SK-N-SH treated with all-trans-retinoic acid at 6 μM for 48 hours (cell line): ENCODE measurements at regions not wholly inside any gene's neighbourhood (a gene's known extent, or its start where the extent isn't known, plus 50 kb on each side); places are given as distances from the start of the nearest gene placed in this dataset.

Experiments used
- ATAC-seq: fragments of 200-7000 bp; cut with Tn5 transposase; 3 replicates; pipeline ENCODE4 v1.9.1; 2020; ENCODE audit warnings: mild to moderate bottlenecking, moderate library complexity
- ARNTL ChIP-seq: fragments of 450-650 bp; formaldehyde crosslinking; IDR thresholded peaks from 2 replicates; pipeline ENCODE4 v1.5.0; 2020; ENCODE audit warnings: low read depth, mild to moderate bottlenecking, moderate library complexity, borderline replicate concordance
- BACH2 ChIP-seq: fragments of 250-450 bp; sonication (Bioruptor Pico); IDR thresholded peaks from 2 replicates; pipeline ENCODE4 v1.9.0; 2021; ENCODE audit warnings: mild to moderate bottlenecking, borderline replicate concordance
- CSDC2 ChIP-seq: fragments of 250-450 bp; sonication (Bioruptor Pico); IDR thresholded peaks from 2 replicates; pipeline ENCODE4 v1.5.0; 2020; ENCODE audit warnings: mild to moderate bottlenecking, moderate library complexity
- ESRRG ChIP-seq: fragments of 250-450 bp; sonication (Bioruptor Pico); IDR thresholded peaks from 2 replicates; pipeline ENCODE4 v1.6.1; 2021; ENCODE audit warnings: mild to moderate bottlenecking
- GLIS3 ChIP-seq: fragments of 250-450 bp; sonication (Bioruptor Pico); IDR thresholded peaks from 2 replicates; pipeline ENCODE4 v1.5.0; 2020; ENCODE audit warnings: mild to moderate bottlenecking, moderate library complexity
- ISL1 ChIP-seq: fragments of 250-450 bp; sonication (Bioruptor Pico); IDR thresholded peaks from 2 replicates; pipeline ENCODE4 v2.1.2; 2022; ENCODE audit warnings: mild to moderate bottlenecking, moderate library complexity
- OSR1 ChIP-seq: fragments of 250-450 bp; sonication (Bioruptor Pico); IDR thresholded peaks from 2 replicates; pipeline ENCODE4 v1.8.0; 2022; ENCODE audit warnings: moderate library complexity, mild to moderate bottlenecking, inconsistent platforms
- PPARA ChIP-seq: fragments of 250-450 bp; sonication (Bioruptor Pico); IDR thresholded peaks from 2 replicates; pipeline ENCODE4 v1.5.0; 2020; ENCODE audit warnings: mild to moderate bottlenecking, borderline replicate concordance
- RARB ChIP-seq: fragments of 250-450 bp; sonication (Bioruptor Pico); IDR thresholded peaks from 2 replicates; pipeline ENCODE4 v1.8.0; 2021; ENCODE audit warnings: mild to moderate bottlenecking, moderate library complexity
- SNAI2 ChIP-seq: fragments of 250-450 bp; sonication (Bioruptor Pico); IDR thresholded peaks from 2 replicates; pipeline ENCODE4 v1.5.0; 2020; ENCODE audit warnings: mild to moderate bottlenecking, moderate library complexity
- TCF4 ChIP-seq: fragments of 250-450 bp; sonication (Bioruptor Pico); IDR thresholded peaks from 2 replicates; pipeline ENCODE4 v1.8.0; 2021; ENCODE audit warnings: mild to moderate bottlenecking, moderate library complexity, borderline replicate concordance
- TOX ChIP-seq: fragments of 250-450 bp; sonication (Bioruptor Pico); IDR thresholded peaks from 2 replicates; pipeline ENCODE4 v1.8.0; 2021; ENCODE audit warnings: mild to moderate bottlenecking, moderate library complexity, borderline replicate concordance
- ZC3H10 ChIP-seq: fragments of 250-450 bp; sonication (Bioruptor Pico); IDR thresholded peaks from 2 replicates; pipeline ENCODE4 v1.5.1; 2021; ENCODE audit warnings: mild to moderate bottlenecking, moderate library complexity
- ZFP3 ChIP-seq: fragments of 250-450 bp; sonication (Bioruptor Pico); IDR thresholded peaks from 2 replicates; pipeline ENCODE4 v1.5.0; 2020; ENCODE audit warnings: mild to moderate bottlenecking, moderate library complexity
- ZNF565 ChIP-seq: fragments of 450-650 bp; formaldehyde crosslinking; conservative IDR thresholded peaks from 2 replicates; pipeline ENCODE4 v1.5.0; 2020; ENCODE audit warnings: low read depth, mild to moderate bottlenecking, moderate library complexity
- ZNF70 ChIP-seq: fragments of 450-650 bp; formaldehyde crosslinking; IDR thresholded peaks from 2 replicates; pipeline ENCODE4 v1.5.0; 2020; ENCODE audit warnings: mild to moderate bottlenecking, moderate library complexity
- ZNF8 ChIP-seq: fragments of 450-650 bp; formaldehyde crosslinking; IDR thresholded peaks from 2 replicates; pipeline ENCODE4 v1.5.0; 2020; ENCODE audit warnings: mild to moderate bottlenecking, moderate library complexity
- TF ChIP-seq, protein P1 (sequence below): fragments of 250-450 bp; sonication (Bioruptor Pico); IDR thresholded peaks from 2 replicates; pipeline ENCODE4 v1.8.0; 2020; ENCODE audit warnings: mild to moderate bottlenecking, moderate library complexity, borderline replicate concordance
- TF ChIP-seq, protein P2 (sequence below): fragments of 250-450 bp; sonication (Bioruptor Pico); IDR thresholded peaks from 2 replicates; pipeline ENCODE4 v1.5.0; 2020; ENCODE audit warnings: mild to moderate bottlenecking, moderate library complexity
- TF ChIP-seq, protein P3 (sequence below): fragments of 250-450 bp; sonication (Bioruptor Pico); IDR thresholded peaks from 2 replicates; pipeline ENCODE4 v1.5.1; 2021; ENCODE audit warnings: mild to moderate bottlenecking, moderate library complexity
- TF ChIP-seq, protein P4 (sequence below): fragments of 250-450 bp; sonication (Bioruptor Pico); IDR thresholded peaks from 2 replicates; pipeline ENCODE4 v1.5.1; 2020; ENCODE audit warnings: low read depth, mild to moderate bottlenecking, moderate library complexity
- TF ChIP-seq, protein P5 (sequence below): fragments of 250-450 bp; sonication (Bioruptor Pico); IDR thresholded peaks from 2 replicates; pipeline ENCODE4 v1.8.0; 2021; ENCODE audit warnings: low read depth, mild to moderate bottlenecking, moderate library complexity, borderline replicate concordance

DNA sequence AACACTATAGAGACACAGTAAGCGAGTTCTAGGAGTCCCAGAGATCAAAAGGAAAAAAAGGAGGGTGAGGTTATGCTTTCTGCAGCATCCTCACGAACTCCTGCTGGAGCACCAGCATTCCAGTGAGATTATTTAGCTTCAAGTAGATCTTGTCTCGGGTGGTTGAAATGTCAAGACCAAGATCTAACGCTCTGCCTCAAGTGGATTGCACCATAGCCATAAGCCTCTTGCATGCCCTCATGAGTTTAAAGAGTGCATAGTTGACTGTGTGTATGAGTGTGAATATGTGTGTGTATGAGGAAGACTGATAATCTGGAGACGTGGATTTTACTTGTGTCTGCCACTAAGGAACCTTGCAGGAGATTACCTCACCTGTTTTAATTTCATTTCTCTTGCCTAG lies 335.3 kb upstream of the ADAMTSL1 start:
- no peak for ATAC-seq
- TF ChIP-seq PPARA (CRISPR knock-in tag) (no peak), ESRRG (no peak), ZNF70 (CRISPR knock-in tag) (no peak), ISL1 (CRISPR knock-in tag) (no peak), TOX (CRISPR knock-in tag) (no peak), ZNF8 (no peak), OSR1 (CRISPR knock-in tag) (no peak), ZC3H10 (no peak), BACH2 (no peak), GLIS3 (CRISPR knock-in tag) (no peak), ZFP3 (CRISPR knock-in tag) (no peak), TCF4 (CRISPR knock-in tag) (no peak), CSDC2 (CRISPR knock-in tag) (no peak), SNAI2 (CRISPR knock-in tag) (no peak), ZNF565 (CRISPR knock-in tag) (no peak)
- TF ChIP-seq, protein P1, sequence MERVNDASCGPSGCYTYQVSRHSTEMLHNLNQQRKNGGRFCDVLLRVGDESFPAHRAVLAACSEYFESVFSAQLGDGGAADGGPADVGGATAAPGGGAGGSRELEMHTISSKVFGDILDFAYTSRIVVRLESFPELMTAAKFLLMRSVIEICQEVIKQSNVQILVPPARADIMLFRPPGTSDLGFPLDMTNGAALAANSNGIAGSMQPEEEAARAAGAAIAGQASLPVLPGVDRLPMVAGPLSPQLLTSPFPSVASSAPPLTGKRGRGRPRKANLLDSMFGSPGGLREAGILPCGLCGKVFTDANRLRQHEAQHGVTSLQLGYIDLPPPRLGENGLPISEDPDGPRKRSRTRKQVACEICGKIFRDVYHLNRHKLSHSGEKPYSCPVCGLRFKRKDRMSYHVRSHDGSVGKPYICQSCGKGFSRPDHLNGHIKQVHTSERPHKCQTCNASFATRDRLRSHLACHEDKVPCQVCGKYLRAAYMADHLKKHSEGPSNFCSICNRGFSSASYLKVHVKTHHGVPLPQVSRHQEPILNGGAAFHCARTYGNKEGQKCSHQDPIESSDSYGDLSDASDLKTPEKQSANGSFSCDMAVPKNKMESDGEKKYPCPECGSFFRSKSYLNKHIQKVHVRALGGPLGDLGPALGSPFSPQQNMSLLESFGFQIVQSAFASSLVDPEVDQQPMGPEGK (CRISPR knock-in tag) = no peak
- TF ChIP-seq, protein P2, sequence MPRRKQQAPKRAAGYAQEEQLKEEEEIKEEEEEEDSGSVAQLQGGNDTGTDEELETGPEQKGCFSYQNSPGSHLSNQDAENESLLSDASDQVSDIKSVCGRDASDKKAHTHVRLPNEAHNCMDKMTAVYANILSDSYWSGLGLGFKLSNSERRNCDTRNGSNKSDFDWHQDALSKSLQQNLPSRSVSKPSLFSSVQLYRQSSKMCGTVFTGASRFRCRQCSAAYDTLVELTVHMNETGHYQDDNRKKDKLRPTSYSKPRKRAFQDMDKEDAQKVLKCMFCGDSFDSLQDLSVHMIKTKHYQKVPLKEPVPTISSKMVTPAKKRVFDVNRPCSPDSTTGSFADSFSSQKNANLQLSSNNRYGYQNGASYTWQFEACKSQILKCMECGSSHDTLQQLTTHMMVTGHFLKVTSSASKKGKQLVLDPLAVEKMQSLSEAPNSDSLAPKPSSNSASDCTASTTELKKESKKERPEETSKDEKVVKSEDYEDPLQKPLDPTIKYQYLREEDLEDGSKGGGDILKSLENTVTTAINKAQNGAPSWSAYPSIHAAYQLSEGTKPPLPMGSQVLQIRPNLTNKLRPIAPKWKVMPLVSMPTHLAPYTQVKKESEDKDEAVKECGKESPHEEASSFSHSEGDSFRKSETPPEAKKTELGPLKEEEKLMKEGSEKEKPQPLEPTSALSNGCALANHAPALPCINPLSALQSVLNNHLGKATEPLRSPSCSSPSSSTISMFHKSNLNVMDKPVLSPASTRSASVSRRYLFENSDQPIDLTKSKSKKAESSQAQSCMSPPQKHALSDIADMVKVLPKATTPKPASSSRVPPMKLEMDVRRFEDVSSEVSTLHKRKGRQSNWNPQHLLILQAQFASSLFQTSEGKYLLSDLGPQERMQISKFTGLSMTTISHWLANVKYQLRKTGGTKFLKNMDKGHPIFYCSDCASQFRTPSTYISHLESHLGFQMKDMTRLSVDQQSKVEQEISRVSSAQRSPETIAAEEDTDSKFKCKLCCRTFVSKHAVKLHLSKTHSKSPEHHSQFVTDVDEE = no peak
- TF ChIP-seq, protein P3, sequence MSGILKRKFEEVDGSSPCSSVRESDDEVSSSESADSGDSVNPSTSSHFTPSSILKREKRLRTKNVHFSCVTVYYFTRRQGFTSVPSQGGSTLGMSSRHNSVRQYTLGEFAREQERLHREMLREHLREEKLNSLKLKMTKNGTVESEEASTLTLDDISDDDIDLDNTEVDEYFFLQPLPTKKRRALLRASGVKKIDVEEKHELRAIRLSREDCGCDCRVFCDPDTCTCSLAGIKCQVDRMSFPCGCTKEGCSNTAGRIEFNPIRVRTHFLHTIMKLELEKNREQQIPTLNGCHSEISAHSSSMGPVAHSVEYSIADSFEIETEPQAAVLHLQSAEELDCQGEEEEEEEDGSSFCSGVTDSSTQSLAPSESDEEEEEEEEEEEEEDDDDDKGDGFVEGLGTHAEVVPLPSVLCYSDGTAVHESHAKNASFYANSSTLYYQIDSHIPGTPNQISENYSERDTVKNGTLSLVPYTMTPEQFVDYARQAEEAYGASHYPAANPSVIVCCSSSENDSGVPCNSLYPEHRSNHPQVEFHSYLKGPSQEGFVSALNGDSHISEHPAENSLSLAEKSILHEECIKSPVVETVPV = no peak
- TF ChIP-seq, protein P4, sequence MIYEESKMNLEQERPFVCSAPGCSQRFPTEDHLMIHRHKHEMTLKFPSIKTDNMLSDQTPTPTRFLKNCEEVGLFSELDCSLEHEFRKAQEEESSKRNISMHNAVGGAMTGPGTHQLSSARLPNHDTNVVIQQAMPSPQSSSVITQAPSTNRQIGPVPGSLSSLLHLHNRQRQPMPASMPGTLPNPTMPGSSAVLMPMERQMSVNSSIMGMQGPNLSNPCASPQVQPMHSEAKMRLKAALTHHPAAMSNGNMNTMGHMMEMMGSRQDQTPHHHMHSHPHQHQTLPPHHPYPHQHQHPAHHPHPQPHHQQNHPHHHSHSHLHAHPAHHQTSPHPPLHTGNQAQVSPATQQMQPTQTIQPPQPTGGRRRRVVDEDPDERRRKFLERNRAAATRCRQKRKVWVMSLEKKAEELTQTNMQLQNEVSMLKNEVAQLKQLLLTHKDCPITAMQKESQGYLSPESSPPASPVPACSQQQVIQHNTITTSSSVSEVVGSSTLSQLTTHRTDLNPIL (CRISPR knock-in tag) = no peak
- TF ChIP-seq, protein P5, sequence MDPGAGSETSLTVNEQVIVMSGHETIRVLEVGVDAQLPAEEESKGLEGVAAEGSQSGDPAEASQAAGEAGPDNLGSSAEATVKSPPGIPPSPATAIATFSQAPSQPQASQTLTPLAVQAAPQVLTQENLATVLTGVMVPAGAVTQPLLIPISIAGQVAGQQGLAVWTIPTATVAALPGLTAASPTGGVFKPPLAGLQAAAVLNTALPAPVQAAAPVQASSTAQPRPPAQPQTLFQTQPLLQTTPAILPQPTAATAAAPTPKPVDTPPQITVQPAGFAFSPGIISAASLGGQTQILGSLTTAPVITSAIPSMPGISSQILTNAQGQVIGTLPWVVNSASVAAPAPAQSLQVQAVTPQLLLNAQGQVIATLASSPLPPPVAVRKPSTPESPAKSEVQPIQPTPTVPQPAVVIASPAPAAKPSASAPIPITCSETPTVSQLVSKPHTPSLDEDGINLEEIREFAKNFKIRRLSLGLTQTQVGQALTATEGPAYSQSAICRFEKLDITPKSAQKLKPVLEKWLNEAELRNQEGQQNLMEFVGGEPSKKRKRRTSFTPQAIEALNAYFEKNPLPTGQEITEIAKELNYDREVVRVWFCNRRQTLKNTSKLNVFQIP (CRISPR knock-in tag) = no peak

- TF ChIP-seq ARNTL = no peak
- TF ChIP-seq TOX (CRISPR knock-in tag) = no peak
- TF ChIP-seq GLIS3 (CRISPR knock-in tag) = no peak
- no peak for TF ChIP-seq CSDC2 (CRISPR knock-in tag)
- TF ChIP-seq TCF4 (CRISPR knock-in tag) = no peak
- TF ChIP-seq, protein P1 (CRISPR knock-in tag) = no peak
- TF ChIP-seq, protein P3 = no peak
- no peak for TF ChIP-seq ESRRG
- TF ChIP-seq RARB (CRISPR knock-in tag) = no peak
- TF ChIP-seq PPARA (CRISPR knock-in tag) = no peak
- TF ChIP-seq, protein P2 = no peak
- TF ChIP-seq ISL1 (CRISPR knock-in tag) = no peak
- no peak for TF ChIP-seq ZC3H10
- ATAC-seq = no peak
Observed at GRCh38 chr9:18141681-18142080, 332.3 kb upstream of the ADAMTSL1 start.
